ENCODE measurements at regions not wholly inside any gene's neighbourhood (a gene's known extent, or its start where the extent isn't known, plus 50 kb on each side); places are given as distances from the start of the nearest gene placed in this dataset.

GRCh38 chr6:130676077-130676772 is 151.0 kb upstream of the SMLR1 start:
- Histone ChIP-seq H3K27ac (ENCODE audit: low read depth in 1 of 2, low read length in 2 of 2) (no peak overlapping the region), H3K9ac (ENCODE audit: low read depth in 1 of 2, low read length in 2 of 2) (no peak overlapping the region), H3K4me3 (ENCODE audit: low read depth in 1 of 3, low read length in 3 of 3) (no peak overlapping the region), H3K4me1 (ENCODE audit: control insufficient read depth in 4 of 4, insufficient read depth in 4 of 4, low read length in 3 of 4) (no peaks in the 10 kb centered on the region), H3K36me3 (ENCODE audit: control insufficient read depth in 4 of 4, insufficient read depth in 3 of 4, low read depth in 1 of 4, low read length in 3 of 4) (no peaks in the 10 kb centered on the region), H3K9me3 (ENCODE audit: control insufficient read depth in 4 of 4, low read length in 3 of 4) (no peaks in the 10 kb centered on the region), H3K27me3 (ENCODE audit: control insufficient read depth in 4 of 4, insufficient read depth in 4 of 4, low read length in 3 of 4) (no peaks in the 10 kb centered on the region)
- 65% methylated on average over 1 of the region's 1 CpG for WGBS
- TF ChIP-seq TAF1 (conservative IDR thresholded peaks at IDR 0.05) (no peak), RAD21 (IDR thresholded peaks at IDR 0.05) (no peak), YY1 (IDR thresholded peaks at IDR 0.05) (no peak)
- no peak for DNase-seq (ENCODE audit: low spot score)

GRCh38 chr6:130676773-130677144 is 150.4 kb upstream of the SMLR1 start:
- DNase-seq (ENCODE audit: low spot score), result no peak
- Histone ChIP-seq H3K27ac (ENCODE audit: low read depth in 1 of 2, low read length in 2 of 2) (no peak overlapping the region), H3K36me3 (ENCODE audit: control insufficient read depth in 4 of 4, insufficient read depth in 3 of 4, low read depth in 1 of 4, low read length in 3 of 4) (no peaks in the 10 kb centered on the region), H3K4me3 (ENCODE audit: low read depth in 1 of 3, low read length in 3 of 3) (no peak overlapping the region), H3K9me3 (ENCODE audit: control insufficient read depth in 4 of 4, low read length in 3 of 4) (no peaks in the 10 kb centered on the region), H3K4me1 (ENCODE audit: control insufficient read depth in 4 of 4, insufficient read depth in 4 of 4, low read length in 3 of 4) (no peaks in the 10 kb centered on the region), H3K9ac (ENCODE audit: low read depth in 1 of 2, low read length in 2 of 2) (no peak overlapping the region), H3K27me3 (ENCODE audit: control insufficient read depth in 4 of 4, insufficient read depth in 4 of 4, low read length in 3 of 4) (no peaks in the 10 kb centered on the region)
- TF ChIP-seq FOXA2 (IDR thresholded peaks at IDR 0.05) (no peak), RXRA (IDR thresholded peaks at IDR 0.05) (no peak), EGR1 (IDR thresholded peaks at IDR 0.05; ENCODE audit: low read depth in 2 of 2) (no peak), ZBTB33 (IDR thresholded peaks at IDR 0.05) (no peak), NR2F2 (IDR thresholded peaks at IDR 0.05) (no peak), JUND (IDR thresholded peaks at IDR 0.05) (no peak), REST (IDR thresholded peaks at IDR 0.05) (no peak), SP1 (IDR thresholded peaks at IDR 0.05) (no peak), FOXA1 (IDR thresholded peaks at IDR 0.05) (no peak), MAX (IDR thresholded peaks at IDR 0.05) (no peak)
- 57% methylated on average over 1 of the region's 1 CpG for WGBS

- Histone ChIP-seq H3K27me3 (ENCODE audit: control insufficient read depth in 4 of 4, insufficient read depth in 4 of 4, low read length in 3 of 4) (no peaks in the 10 kb centered on the region), H3K4me3 (ENCODE audit: low read depth in 1 of 3, low read length in 3 of 3) (no peak overlapping the region), H3K36me3 (ENCODE audit: control insufficient read depth in 4 of 4, insufficient read depth in 3 of 4, low read depth in 1 of 4, low read length in 3 of 4) (no peaks in the 10 kb centered on the region), H3K9ac (ENCODE audit: low read depth in 1 of 2, low read length in 2 of 2) (no peak overlapping the region), H3K27ac (ENCODE audit: low read depth in 1 of 2, low read length in 2 of 2) (no peak overlapping the region), H3K9me3 (ENCODE audit: control insufficient read depth in 4 of 4, low read length in 3 of 4) (no peaks in the 10 kb centered on the region), H3K4me1 (ENCODE audit: control insufficient read depth in 4 of 4, insufficient read depth in 4 of 4, low read length in 3 of 4) (no peaks in the 10 kb centered on the region)
- DNase-seq (ENCODE audit: low spot score), result no peak
- TF ChIP-seq RAD21 (IDR thresholded peaks at IDR 0.05) (no peak), ATF3 (IDR thresholded peaks at IDR 0.05) (no peak), EGR1 (IDR thresholded peaks at IDR 0.05; ENCODE audit: low read depth in 2 of 2) (no peak), YY1 (IDR thresholded peaks at IDR 0.05) (no peak), TAF1 (conservative IDR thresholded peaks at IDR 0.05) (no peak), MAX (IDR thresholded peaks at IDR 0.05) (no peak), FOXA1 (IDR thresholded peaks at IDR 0.05) (no peak), ZBTB33 (IDR thresholded peaks at IDR 0.05) (no peak), HNF4G (IDR thresholded peaks at IDR 0.05) (no peak), CTCF (IDR thresholded peaks at IDR 0.05; ENCODE audit: low read depth, low read length, missing input control) (no peak), JUND (IDR thresholded peaks at IDR 0.05) (no peak), NR2F2 (IDR thresholded peaks at IDR 0.05) (no peak), RXRA (IDR thresholded peaks at IDR 0.05) (no peak)
Measured at GRCh38 chr6:130677312-130677711, 149.9 kb upstream of the SMLR1 start.
